ENCODE measurements at regions not wholly inside any gene's neighbourhood (a gene's known extent, or its start where the extent isn't known, plus 50 kb on each side); places are given as distances from the start of the nearest gene placed in this dataset.

- Histone ChIP-seq H3K4me1 (peaks cover 0 to 9% (median 0%) of the 10 kb centered on the region in 4 donors), H3K27ac (no peak overlapping the region), H3K36me3 (no peaks in the 10 kb centered on the region), H3K27me3 (no peaks in the 10 kb centered on the region), H3K4me3 (no peak overlapping the region), H3K9me3 (no peaks in the 10 kb centered on the region)
- in situ Hi-C loops (cut with MboI; ENCODE audit: low pct_ligation_motif_present in 1 of 4, low pct_unique_long_range_greater_than_20kb in 1 of 4, low sequenced_read_pairs in 3 of 4) (no loop called here), intact Hi-C loops (cut with DNase I; ENCODE audit: low total_unique reads) (no loop called here)
- no peak for DNase-seq
- TF ChIP-seq POLR2A (IDR thresholded peaks at IDR 0.05) (no peak), CTCF (IDR thresholded peaks at IDR 0.05) (no peak), EP300 (IDR thresholded peaks at IDR 0.05; ENCODE audit: low read depth) (no peak), POLR2AphosphoS5 (IDR thresholded peaks at IDR 0.05) (no peak)
- WGBS, 2 donors (ENCODE audit: low coverage in 1 of 2), result 92% methylated on average over 3 of the region's 3 CpGs; no CpG with 5 or more reads in 1 of the 2 donors
Observed at GRCh38 chr5:89417515-89417914, 534.5 kb upstream of the MEF2C start.

DNA sequence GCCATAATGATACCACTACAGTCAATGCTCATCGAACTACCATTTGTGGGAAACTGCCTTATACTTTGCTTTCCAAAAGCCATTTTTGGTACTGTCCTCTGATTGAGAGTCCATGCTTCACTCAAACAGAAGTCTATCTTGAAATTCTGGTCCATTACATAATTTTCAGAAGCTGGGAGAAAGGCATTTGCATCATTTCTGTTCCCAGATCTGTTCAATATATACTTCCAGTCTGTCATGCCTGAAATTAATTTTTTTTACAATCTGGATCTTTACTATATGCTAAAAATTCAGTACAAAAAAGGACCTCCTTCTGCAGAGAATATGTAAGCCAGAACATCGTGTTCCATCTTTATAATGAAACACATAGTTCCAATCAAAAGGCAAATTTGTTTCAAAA, 528.9 kb upstream of the MEF2C start:
- no peaks in the 10 kb centered on the region for H3K9me3 ChIP-seq
- intact Hi-C loops (cut with DNase I; ENCODE audit: low total_unique reads) (no loop called here), in situ Hi-C loops (cut with MboI; ENCODE audit: low pct_ligation_motif_present in 1 of 4, low pct_unique_long_range_greater_than_20kb in 1 of 4, low sequenced_read_pairs in 3 of 4) (no loop called here)
- H3K27ac ChIP-seq, result no peak overlapping the region
- 86 to 89% methylated on average over 2 of the region's 2 CpGs for WGBS, 2 donors (ENCODE audit: low coverage in 1 of 2)
- TF ChIP-seq POLR2A (IDR thresholded peaks at IDR 0.05), result no peak
- no peak for TF ChIP-seq EP300 (IDR thresholded peaks at IDR 0.05; ENCODE audit: low read depth)
- TF ChIP-seq CTCF (IDR thresholded peaks at IDR 0.05), result no peak
- no peak for TF ChIP-seq POLR2AphosphoS5 (IDR thresholded peaks at IDR 0.05)
- no peak for DNase-seq
- no peaks in the 10 kb centered on the region for H3K36me3 ChIP-seq
- no peaks in the 10 kb centered on the region for H3K4me1 ChIP-seq
- H3K4me3 ChIP-seq, result no peak overlapping the region
- no peaks in the 10 kb centered on the region for H3K27me3 ChIP-seq

DNA sequence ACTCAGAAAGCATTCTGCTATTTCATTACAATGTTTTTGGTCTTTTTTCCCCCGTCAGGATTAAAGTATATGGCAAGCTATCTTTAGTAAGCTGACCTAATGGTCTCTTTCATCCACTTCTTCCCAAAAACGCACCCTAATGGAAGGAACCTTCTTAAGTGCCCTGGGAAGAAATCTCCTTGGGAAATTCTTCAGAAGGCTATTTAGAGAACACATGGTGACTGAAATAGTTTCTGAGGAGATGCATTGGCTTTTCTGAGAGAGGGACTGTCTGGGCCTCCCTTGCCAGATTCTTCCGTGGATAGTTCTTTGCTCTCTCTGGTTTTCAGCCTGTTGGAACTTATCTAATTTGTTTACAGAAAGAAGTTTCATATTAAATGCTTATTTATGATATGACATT, 524.1 kb upstream of the MEF2C start:
- intact Hi-C loops (cut with DNase I; ENCODE audit: low total_unique reads), result no loop called here
- 65 to 74% methylated on average over 3 of the region's 3 CpGs for WGBS, 2 donors (ENCODE audit: low coverage in 1 of 2)

DNA sequence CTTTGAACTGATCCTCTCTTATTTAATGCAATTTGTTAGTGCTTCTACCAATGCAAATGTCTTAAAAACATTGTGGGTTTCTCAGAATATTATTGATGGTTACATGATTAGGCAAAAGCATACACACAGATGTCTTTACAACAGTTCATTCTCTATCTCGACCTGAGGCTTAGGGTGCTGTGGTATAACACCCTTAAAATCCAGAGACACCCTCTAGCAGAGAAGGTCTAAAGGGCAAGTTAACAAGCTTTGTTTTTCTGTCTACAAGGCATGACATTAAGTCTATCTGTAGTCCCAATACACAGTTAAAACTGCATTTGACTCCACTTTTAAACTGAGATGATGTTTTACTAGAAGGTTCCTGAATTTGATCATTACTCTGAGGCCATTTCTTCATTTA, 518.7 kb upstream of the MEF2C start:
- Histone ChIP-seq H3K4me1 (peaks cover 0 to 7% (median 0%) of the 10 kb centered on the region in 4 donors), H3K36me3 (no peaks in the 10 kb centered on the region), H3K27me3 (no peaks in the 10 kb centered on the region), H3K27ac (no peak overlapping the region), H3K9me3 (no peaks in the 10 kb centered on the region), H3K4me3 (no peak overlapping the region)
- intact Hi-C loops (cut with DNase I; ENCODE audit: low total_unique reads), result no loop called here
- no peak for DNase-seq
- in situ Hi-C loops (cut with MboI; ENCODE audit: low pct_ligation_motif_present in 1 of 4, low pct_unique_long_range_greater_than_20kb in 1 of 4, low sequenced_read_pairs in 3 of 4), result no loop called here
- TF ChIP-seq POLR2A (IDR thresholded peaks at IDR 0.05), result no peak
- 82% methylated on average over 1 of the region's 1 CpG; no CpG with 5 or more reads in 1 of the 2 donors for WGBS, 2 donors (ENCODE audit: low coverage in 1 of 2)

More for the DNA sequence above, 524.1 kb upstream of the MEF2C start:
- H3K4me3 ChIP-seq, result no peak overlapping the region
- in situ Hi-C loops (cut with MboI; ENCODE audit: low pct_ligation_motif_present in 1 of 4, low pct_unique_long_range_greater_than_20kb in 1 of 4, low sequenced_read_pairs in 3 of 4), result no loop called here
- H3K4me1 ChIP-seq, result no peaks in the 10 kb centered on the region
- DNase-seq, result no peak
- TF ChIP-seq POLR2A (IDR thresholded peaks at IDR 0.05), result no peak
- TF ChIP-seq POLR2AphosphoS5 (IDR thresholded peaks at IDR 0.05), result no peak
- TF ChIP-seq CTCF (IDR thresholded peaks at IDR 0.05), result no peak
- no peak for TF ChIP-seq EP300 (IDR thresholded peaks at IDR 0.05; ENCODE audit: low read depth)
- no peaks in the 10 kb centered on the region for H3K36me3 ChIP-seq
- no peaks in the 10 kb centered on the region for H3K9me3 ChIP-seq
- peak overlapping the region in 1 of 4 donors; percentile 13 for H3K27ac ChIP-seq
- H3K27me3 ChIP-seq, result no peaks in the 10 kb centered on the region

DNA sequence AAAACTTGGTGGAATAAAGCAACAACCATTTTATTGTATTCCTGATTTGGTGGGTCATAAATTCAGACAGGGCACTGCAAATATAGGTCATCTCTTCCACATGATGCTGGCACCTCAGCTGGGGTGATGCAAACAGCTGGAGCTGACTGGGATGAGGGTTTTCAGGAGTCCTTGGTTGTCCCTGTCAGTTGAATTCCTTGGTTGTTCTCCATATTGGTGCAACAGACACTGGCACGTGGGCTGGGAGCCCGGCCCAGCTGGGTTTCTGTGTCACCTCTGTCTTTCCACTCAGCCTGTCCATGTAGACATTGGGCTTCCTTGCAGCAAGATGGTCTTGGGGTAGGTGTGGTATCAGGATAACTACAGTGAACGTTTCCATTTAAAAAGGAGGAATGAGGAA, 518.0 kb upstream of the MEF2C start:
- intact Hi-C loops (cut with DNase I; ENCODE audit: low total_unique reads), result no loop called here
- Histone ChIP-seq H3K4me1 (peaks cover 0 to 11% (median 0%) of the 10 kb centered on the region in 4 donors), H3K9me3 (no peaks in the 10 kb centered on the region), H3K4me3 (no peak overlapping the region), H3K27me3 (no peaks in the 10 kb centered on the region), H3K27ac (no peak overlapping the region), H3K36me3 (no peaks in the 10 kb centered on the region)
- DNase-seq, result no peak
- TF ChIP-seq POLR2AphosphoS5 (IDR thresholded peaks at IDR 0.05) (no peak), POLR2A (IDR thresholded peaks at IDR 0.05) (no peak), CTCF (IDR thresholded peaks at IDR 0.05) (no peak), EP300 (IDR thresholded peaks at IDR 0.05; ENCODE audit: low read depth) (no peak)
- 83% methylated on average over 2 to 3 of the region's 3 CpGs for WGBS, 2 donors (ENCODE audit: low coverage in 1 of 2)
- in situ Hi-C loops (cut with MboI; ENCODE audit: low pct_ligation_motif_present in 1 of 4, low pct_unique_long_range_greater_than_20kb in 1 of 4, low sequenced_read_pairs in 3 of 4), result no loop called here
